ENCODE measurements at regions not wholly inside any gene's neighbourhood (a gene's known extent, or its start where the extent isn't known, plus 50 kb on each side); places are given as distances from the start of the nearest gene placed in this dataset.

DNA sequence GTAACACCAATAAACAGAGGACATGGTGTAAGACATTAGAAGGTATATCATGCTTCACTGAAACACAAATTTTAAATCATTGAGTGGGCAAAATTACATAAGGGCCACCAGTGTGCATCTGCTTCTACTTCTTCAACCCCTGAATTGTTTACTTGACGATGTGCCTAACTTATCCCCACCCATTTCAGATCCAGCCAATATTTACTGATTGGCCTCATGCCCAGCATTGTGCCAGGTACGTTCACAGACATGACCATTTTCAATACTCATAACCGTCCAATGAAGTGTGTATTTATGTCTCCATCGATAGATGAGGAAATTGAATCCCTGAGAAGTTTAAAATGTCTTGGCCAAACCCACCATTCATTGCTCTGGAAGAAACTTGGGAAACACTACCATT lies 208.3 kb upstream of the MID1 start:
- TF ChIP-seq, protein P1, sequence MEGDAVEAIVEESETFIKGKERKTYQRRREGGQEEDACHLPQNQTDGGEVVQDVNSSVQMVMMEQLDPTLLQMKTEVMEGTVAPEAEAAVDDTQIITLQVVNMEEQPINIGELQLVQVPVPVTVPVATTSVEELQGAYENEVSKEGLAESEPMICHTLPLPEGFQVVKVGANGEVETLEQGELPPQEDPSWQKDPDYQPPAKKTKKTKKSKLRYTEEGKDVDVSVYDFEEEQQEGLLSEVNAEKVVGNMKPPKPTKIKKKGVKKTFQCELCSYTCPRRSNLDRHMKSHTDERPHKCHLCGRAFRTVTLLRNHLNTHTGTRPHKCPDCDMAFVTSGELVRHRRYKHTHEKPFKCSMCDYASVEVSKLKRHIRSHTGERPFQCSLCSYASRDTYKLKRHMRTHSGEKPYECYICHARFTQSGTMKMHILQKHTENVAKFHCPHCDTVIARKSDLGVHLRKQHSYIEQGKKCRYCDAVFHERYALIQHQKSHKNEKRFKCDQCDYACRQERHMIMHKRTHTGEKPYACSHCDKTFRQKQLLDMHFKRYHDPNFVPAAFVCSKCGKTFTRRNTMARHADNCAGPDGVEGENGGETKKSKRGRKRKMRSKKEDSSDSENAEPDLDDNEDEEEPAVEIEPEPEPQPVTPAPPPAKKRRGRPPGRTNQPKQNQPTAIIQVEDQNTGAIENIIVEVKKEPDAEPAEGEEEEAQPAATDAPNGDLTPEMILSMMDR (IDR thresholded peaks at IDR 0.05): no peak
- no peak for TF ChIP-seq EZH2 (IDR thresholded peaks at IDR 0.05)

Data from neural progenitor cell (in vitro differentiated cells).